IgD-negative memory B cell (primary cell): ENCODE measurements at regions not wholly inside any gene's neighbourhood (a gene's known extent, or its start where the extent isn't known, plus 50 kb on each side); places are given as distances from the start of the nearest gene placed in this dataset.
A peak's percentile ranks its signal among the peaks of the same experiment; 100 is the strongest.

Experiments used
- H3K27ac Mint-ChIP-seq, 3 donors: one replicate each; pipeline ENCODE4 v1.8.0; 2020 to 2022; ENCODE audit warnings: mild to moderate bottlenecking in 3 of 3, mixed read lengths in 3 of 3, moderate library complexity in 1 of 3
- H3K27me3 Mint-ChIP-seq: one replicate; pipeline ENCODE4 v1.8.0; 2021; ENCODE audit warnings: mixed read lengths
- H3K36me3 Mint-ChIP-seq: one replicate; pipeline ENCODE4 v1.8.0; 2020; ENCODE audit warnings: mild to moderate bottlenecking, mixed read lengths
- H3K4me1 Mint-ChIP-seq, 3 donors: one replicate each; pipeline ENCODE4 v1.8.0; 2020 to 2022; ENCODE audit warnings: mixed read lengths in 3 of 3, mild to moderate bottlenecking in 1 of 3
- H3K4me3 Mint-ChIP-seq, 4 donors: one replicate each; pipeline ENCODE4 v1.8.0; 2020 to 2022; ENCODE audit warnings: mild to moderate bottlenecking in 4 of 4, mixed read lengths in 4 of 4, moderate library complexity in 3 of 4
- H3K9me3 Mint-ChIP-seq, 3 donors: one replicate each; pipeline ENCODE4 v1.8.0; 2020 to 2021; ENCODE audit warnings: mixed read lengths in 3 of 3, mild to moderate bottlenecking in 1 of 3

DNA sequence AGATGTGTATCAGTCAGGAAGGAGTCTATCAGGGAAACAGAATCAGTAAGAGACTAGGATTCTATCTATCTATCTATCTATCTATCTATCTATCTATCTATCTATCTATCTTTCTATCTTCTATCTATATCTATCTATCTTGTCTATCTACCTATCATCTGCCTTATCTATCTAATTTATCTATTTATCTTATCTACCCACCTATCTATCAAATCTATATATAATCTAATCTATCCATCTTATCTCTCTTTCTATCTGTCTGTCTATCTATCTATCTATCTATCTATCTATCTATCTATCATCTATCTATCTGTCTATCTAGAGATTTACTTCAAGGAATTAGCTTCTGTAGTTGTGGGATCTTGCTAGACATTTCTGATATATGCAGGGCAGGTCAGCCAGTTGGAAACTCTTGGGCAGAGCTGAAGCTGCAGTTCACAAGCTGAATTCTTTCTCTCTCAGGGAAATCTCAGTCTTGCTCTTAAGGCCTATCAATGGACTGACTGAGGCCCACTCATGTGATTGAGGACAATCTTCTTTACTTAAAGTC lies 140.2 kb upstream of the JUN start:
- Mint-ChIP-seq H3K4me1 (peaks cover 8 to 19% (median 10%) of the 10 kb centered on the region in 3 donors), H3K4me3 (no peak overlapping the region), H3K27ac (no peak overlapping the region), H3K27me3 (peaks cover 1% of the 10 kb centered on the region), H3K36me3 (peaks cover 9% of the 10 kb centered on the region), H3K9me3 (no peaks in the 10 kb centered on the region)

GRCh38 chr1:58924821-58925220 lies 141.0 kb upstream of the JUN start:
- Mint-ChIP-seq H3K27ac (no peak overlapping the region), H3K4me1 (peaks cover 6 to 19% (median 10%) of the 10 kb centered on the region in 3 donors), H3K27me3 (peaks cover 1% of the 10 kb centered on the region), H3K4me3 (no peak overlapping the region), H3K36me3 (peaks cover 9% of the 10 kb centered on the region), H3K9me3 (no peaks in the 10 kb centered on the region)

- Mint-ChIP-seq H3K9me3 (no peaks in the 10 kb centered on the region), H3K27ac (no peak overlapping the region), H3K27me3 (peaks cover 1% of the 10 kb centered on the region), H3K4me3 (no peak overlapping the region), H3K4me1 (peaks cover 6 to 19% (median 10%) of the 10 kb centered on the region in 3 donors), H3K36me3 (peaks cover 8% of the 10 kb centered on the region)
These were observed 141.4 kb upstream of the JUN start for GRCh38 chr1:58925247-58925646.

- no peak overlapping the region for H3K27ac Mint-ChIP-seq
These were observed 142.3 kb upstream of the JUN start for GRCh38 chr1:58926152-58926551.

GRCh38 chr1:58927041-58927721 lies 143.3 kb upstream of the JUN start:
- Mint-ChIP-seq H3K4me1 (peaks cover 6 to 20% (median 10%) of the 10 kb centered on the region in 3 donors), H3K27ac (peak overlapping the region in 1 of 3 donors; percentile 51), H3K9me3 (no peaks in the 10 kb centered on the region), H3K36me3 (peaks cover 4% of the 10 kb centered on the region), H3K4me3 (no peak overlapping the region), H3K27me3 (peaks cover 1% of the 10 kb centered on the region)

More at GRCh38 chr1:58926152-58926551, 142.3 kb upstream of the JUN start:
- Mint-ChIP-seq H3K4me3 (no peak overlapping the region), H3K9me3 (no peaks in the 10 kb centered on the region), H3K27me3 (peaks cover 1% of the 10 kb centered on the region), H3K36me3 (peaks cover 6% of the 10 kb centered on the region), H3K4me1 (peaks cover 6 to 19% (median 10%) of the 10 kb centered on the region in 3 donors)

- H3K4me1 Mint-ChIP-seq = peaks cover 6 to 22% (median 10%) of the 10 kb centered on the region in 3 donors
- H3K27ac Mint-ChIP-seq = no peak overlapping the region
- H3K4me3 Mint-ChIP-seq = no peak overlapping the region
- H3K36me3 Mint-ChIP-seq = peaks cover 4% of the 10 kb centered on the region
- no peaks in the 10 kb centered on the region for H3K9me3 Mint-ChIP-seq
- peaks cover 1% of the 10 kb centered on the region for H3K27me3 Mint-ChIP-seq
These were observed 143.9 kb upstream of the JUN start for GRCh38 chr1:58927722-58928085.

GRCh38 chr1:58928514-58928913 lies 144.7 kb upstream of the JUN start:
- Mint-ChIP-seq H3K27ac (no peak overlapping the region), H3K4me3 (peak overlapping the region in 1 of 4 donors; percentile 5), H3K9me3 (no peaks in the 10 kb centered on the region), H3K36me3 (peaks cover 4% of the 10 kb centered on the region), H3K4me1 (peaks cover 10 to 25% (median 10%) of the 10 kb centered on the region in 3 donors), H3K27me3 (peaks cover 1% of the 10 kb centered on the region)

- Mint-ChIP-seq H3K4me1 (peaks cover 10 to 26% (median 14%) of the 10 kb centered on the region in 3 donors), H3K27ac (peak overlapping the region in 1 of 3 donors; percentile 55), H3K4me3 (no peak overlapping the region), H3K27me3 (peaks cover 1% of the 10 kb centered on the region), H3K36me3 (peaks cover 5% of the 10 kb centered on the region), H3K9me3 (no peaks in the 10 kb centered on the region)
These were observed 146.0 kb upstream of the JUN start for GRCh38 chr1:58929671-58930325.

- H3K9me3 Mint-ChIP-seq = no peaks in the 10 kb centered on the region
- no peak overlapping the region for H3K4me3 Mint-ChIP-seq
- peaks cover 9 to 26% (median 14%) of the 10 kb centered on the region in 3 donors for H3K4me1 Mint-ChIP-seq
- peaks cover 5% of the 10 kb centered on the region for H3K36me3 Mint-ChIP-seq
- peaks cover 1% of the 10 kb centered on the region for H3K27me3 Mint-ChIP-seq
- no peak overlapping the region for H3K27ac Mint-ChIP-seq
These were observed 147.2 kb upstream of the JUN start for GRCh38 chr1:58931024-58931423.

GRCh38 chr1:58931756-58932155 lies 147.9 kb upstream of the JUN start:
- Mint-ChIP-seq H3K4me1 (peaks cover 7 to 24% (median 14%) of the 10 kb centered on the region in 3 donors), H3K27me3 (peaks cover 1% of the 10 kb centered on the region), H3K27ac (no peak overlapping the region), H3K4me3 (no peak overlapping the region), H3K9me3 (no peaks in the 10 kb centered on the region), H3K36me3 (peaks cover 5% of the 10 kb centered on the region)

- H3K4me1 Mint-ChIP-seq = peaks cover 0 to 15% (median 12%) of the 10 kb centered on the region in 3 donors
- H3K9me3 Mint-ChIP-seq = no peaks in the 10 kb centered on the region
- no peak overlapping the region for H3K27ac Mint-ChIP-seq
- no peak overlapping the region for H3K4me3 Mint-ChIP-seq
- H3K27me3 Mint-ChIP-seq = no peaks in the 10 kb centered on the region
- H3K36me3 Mint-ChIP-seq = peaks cover 2% of the 10 kb centered on the region
These were observed 149.2 kb upstream of the JUN start for GRCh38 chr1:58932859-58933598.

DNA sequence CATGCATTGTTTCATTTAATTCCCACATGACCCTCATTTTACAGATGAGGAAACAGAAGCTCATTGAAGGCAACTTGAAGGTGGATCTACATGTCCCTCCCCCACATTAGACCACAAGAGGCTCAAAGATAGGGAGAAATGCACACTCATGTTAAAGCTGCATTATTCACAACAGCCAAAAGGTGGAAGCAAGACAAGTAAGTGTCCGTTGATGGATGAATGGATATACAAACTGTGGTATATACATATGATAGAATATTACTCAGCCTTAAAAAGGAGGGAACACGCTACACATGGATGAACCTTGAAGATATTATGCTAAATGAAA lies 149.7 kb upstream of the JUN start:
- H3K27ac Mint-ChIP-seq = no peak overlapping the region
- H3K9me3 Mint-ChIP-seq = no peaks in the 10 kb centered on the region
- no peak overlapping the region for H3K4me3 Mint-ChIP-seq
- H3K4me1 Mint-ChIP-seq = peaks cover 0 to 15% (median 12%) of the 10 kb centered on the region in 3 donors
- peaks cover 2% of the 10 kb centered on the region for H3K36me3 Mint-ChIP-seq
- H3K27me3 Mint-ChIP-seq = no peaks in the 10 kb centered on the region

GRCh38 chr1:58934706-58935105 lies 150.9 kb upstream of the JUN start:
- peaks cover 0 to 15% (median 12%) of the 10 kb centered on the region in 3 donors for H3K4me1 Mint-ChIP-seq

GRCh38 chr1:58936973-58937372 lies 153.1 kb upstream of the JUN start:
- Mint-ChIP-seq H3K27ac (peak overlapping the region in 1 of 3 donors; percentile 3), H3K9me3 (no peaks in the 10 kb centered on the region), H3K36me3 (peaks cover 2% of the 10 kb centered on the region), H3K4me1 (peaks cover 15 to 33% (median 32%) of the 10 kb centered on the region in 3 donors), H3K4me3 (no peak overlapping the region), H3K27me3 (no peaks in the 10 kb centered on the region)

More at GRCh38 chr1:58934706-58935105, 150.9 kb upstream of the JUN start:
- peak overlapping the region in 1 of 4 donors; percentile 61 for H3K4me3 Mint-ChIP-seq
- H3K36me3 Mint-ChIP-seq = peaks cover 2% of the 10 kb centered on the region
- H3K27me3 Mint-ChIP-seq = no peaks in the 10 kb centered on the region
- no peaks in the 10 kb centered on the region for H3K9me3 Mint-ChIP-seq
- H3K27ac Mint-ChIP-seq = no peak overlapping the region

GRCh38 chr1:58939146-58939545 lies 155.3 kb upstream of the JUN start:
- Mint-ChIP-seq H3K27me3 (no peaks in the 10 kb centered on the region), H3K27ac (peak overlapping the region in 1 of 3 donors; percentile 75), H3K9me3 (no peaks in the 10 kb centered on the region), H3K4me1 (peaks cover 28 to 41% (median 40%) of the 10 kb centered on the region in 3 donors), H3K36me3 (no peaks in the 10 kb centered on the region), H3K4me3 (no peak overlapping the region)
